Esophagus squamous epithelium (tissue), 4 donors: ENCODE measurements at regions not wholly inside any gene's neighbourhood (a gene's known extent, or its start where the extent isn't known, plus 50 kb on each side); places are given as distances from the start of the nearest gene placed in this dataset.

Experiments used
- CTCF ChIP-seq, 6 experiments: fragments of 450-650 bp in 4 of 6; fragments of 200-600 bp in 2 of 6; sonication (generic) in 2 of 6; IDR thresholded peaks; one replicate each; pipeline ENCODE4 v1.5.1; 2016 to 2019; ENCODE audit warnings: antibody characterized with exemption in 6 of 6, mild to moderate bottlenecking in 4 of 6, moderate library complexity in 4 of 6
- POLR2A ChIP-seq, 4 donors: fragments of 450-650 bp; IDR thresholded peaks; one replicate each; pipeline ENCODE4 v1.6.1; 2017; ENCODE audit warnings: antibody characterized with exemption in 4 of 4, mild to moderate bottlenecking in 4 of 4, moderate library complexity in 3 of 4

- no peak for TF ChIP-seq CTCF (IDR thresholded peaks at IDR 0.05)
- no peak for TF ChIP-seq POLR2A (IDR thresholded peaks at IDR 0.05)
Measured at GRCh38 chr12:85423947-85424346, 143.9 kb downstream of the ALX1 start.
